K562 (cell line): ENCODE measurements at regions not wholly inside any gene's neighbourhood (a gene's known extent, or its start where the extent isn't known, plus 50 kb on each side); places are given as distances from the start of the nearest gene placed in this dataset.

Source experiments
- ATF3 ChIP-seq, 2 experiments: fragments of 450-650 bp in 1 of 2; sonication (generic) in 1 of 2; formaldehyde crosslinking in 1 of 2; IDR thresholded peaks in 1 of 2; conservative IDR thresholded peaks in 1 of 2; 2 replicates each; pipeline versions ENCODE4 v1.6.1 to v1.8.1; 2016 to 2023; ENCODE audit warnings: mild to moderate bottlenecking in 2 of 2, moderate library complexity in 2 of 2, inconsistent platforms in 1 of 2, missing genetic modification reagents in 1 of 2
- BCL6 ChIP-seq: fragments of 250-450 bp; sonication (Bioruptor Pico); IDR thresholded peaks from 2 replicates; pipeline ENCODE4 v1.4.0; 2020
- HDAC2 ChIP-seq: fragments of 450-650 bp; IDR thresholded peaks from 2 replicates; pipeline ENCODE4 v1.6.1; 2016; ENCODE audit warnings: mild to moderate bottlenecking
- HOMEZ ChIP-seq: fragments of 250-450 bp; sonication (Bioruptor Pico); IDR thresholded peaks from 2 replicates; pipeline ENCODE4 v1.4.0; 2020; ENCODE audit warnings: mild to moderate bottlenecking, moderate library complexity
- KDM2B ChIP-seq: fragments of 250-450 bp; sonication (Bioruptor Pico); IDR thresholded peaks from 2 replicates; pipeline ENCODE4 v1.8.0; 2021; ENCODE audit warnings: mild to moderate bottlenecking, moderate library complexity
- RCOR1 ChIP-seq, 2 experiments: IDR thresholded peaks; 2 replicates each; pipeline ENCODE4 v1.6.1; 2012; ENCODE audit warnings: low read depth in 2 of 2, low read length in 2 of 2, borderline replicate concordance in 1 of 2, improper control_type of control experiment in 1 of 2
- SOX6 ChIP-seq: fragments of 450-650 bp; IDR thresholded peaks from 2 replicates; pipeline ENCODE4 v1.6.1; 2014; ENCODE audit warnings: mild to moderate bottlenecking
- STAT6 ChIP-seq: sonication (generic); formaldehyde crosslinking; IDR thresholded peaks from 2 replicates; pipeline ENCODE4 v1.8.1; 2023; ENCODE audit warnings: mild to moderate bottlenecking, missing genetic modification reagents
- TBL1XR1 ChIP-seq, 2 experiments: IDR thresholded peaks; 2 replicates each; pipeline ENCODE4 v1.6.1; 2012; ENCODE audit warnings: improper control_type of control experiment in 2 of 2, low read length in 2 of 2, mild to moderate bottlenecking in 1 of 2
- ZBTB40 ChIP-seq, 2 experiments: fragments of 450-650 bp in 1 of 2; sonication (generic) in 1 of 2; formaldehyde crosslinking in 1 of 2; IDR thresholded peaks; 2 replicates each; pipeline versions ENCODE4 v1.7.1 to v1.9.0; 2016 to 2022; ENCODE audit warnings: inconsistent platforms in 1 of 2, mild to moderate bottlenecking in 1 of 2, missing genetic modification reagents in 1 of 2
- ZKSCAN3 ChIP-seq: fragments of 250-450 bp; sonication (Bioruptor Pico); IDR thresholded peaks from 2 replicates; pipeline ENCODE4 v1.4.0; 2020
- ZNF232 ChIP-seq: sonication (generic); formaldehyde crosslinking; IDR thresholded peaks from 2 replicates; pipeline ENCODE4 v1.8.0; 2022; ENCODE audit warnings: mild to moderate bottlenecking, missing genetic modification reagents
- ZNF644 ChIP-seq: fragments of 200-800 bp; sonication (Bioruptor generic); IDR thresholded peaks from 2 replicates; pipeline ENCODE4 v1.6.1; 2016; ENCODE audit warnings: low read depth, missing genetic modification characterization, missing compliant biosample characterization
- ZNF707 ChIP-seq: fragments of 250-450 bp; sonication (Bioruptor Pico); conservative IDR thresholded peaks from 2 replicates; pipeline ENCODE4 v1.8.0; 2022; ENCODE audit warnings: inconsistent platforms, mild to moderate bottlenecking, moderate library complexity
- ZZZ3 ChIP-seq: fragments of 450-650 bp; IDR thresholded peaks from 2 replicates; pipeline ENCODE4 v1.6.1; 2016; ENCODE audit warnings: antibody characterized with exemption, mild to moderate bottlenecking, moderate library complexity

GRCh38 chr13:37923236-37923635 lies 53.7 kb upstream of the TRPC4 start (continued):
- TF ChIP-seq ZNF644 (tag): no peak
- TF ChIP-seq HOMEZ: no peak
- TF ChIP-seq RCOR1 (IDR thresholded peaks at IDR 0.05; ENCODE audit: borderline replicate concordance in 1 of 2, low read depth in 2 of 2, low read length in 2 of 2): peak; percentile 45 to 95; a peak in 3 of 4 replicates
- no peak for TF ChIP-seq STAT6
- TF ChIP-seq ZNF232 (CRISPR knock-in tag): no peak
- TF ChIP-seq TBL1XR1 (IDR thresholded peaks at IDR 0.05; ENCODE audit: low read length in 2 of 2): peak in 1 of 2 experiments; percentile 74; a peak in 1 of 4 replicates
- no peak for TF ChIP-seq KDM2B (CRISPR knock-in tag)
- TF ChIP-seq ATF3 (IDR thresholded peaks at IDR 0.05): peak; percentile 76
- no peak for TF ChIP-seq ATF3 (CRISPR knock-in tag; conservative IDR thresholded peaks at IDR 0.05)
- no peak for TF ChIP-seq ZKSCAN3 (CRISPR knock-in tag)
- TF ChIP-seq ZZZ3: no peak
- peak; percentile 71 for TF ChIP-seq SOX6
- no peak for TF ChIP-seq BCL6 (CRISPR knock-in tag)
- TF ChIP-seq ZNF707 (CRISPR knock-in tag): no peak
- TF ChIP-seq ZBTB40 (IDR thresholded peaks at IDR 0.05): no peak
- no peak for TF ChIP-seq ZBTB40 (CRISPR knock-in tag; IDR thresholded peaks at IDR 0.05)
- peak; percentile 84 for TF ChIP-seq HDAC2
